NCI-H748 (cell line): ENCODE measurements at regions not wholly inside any gene's neighbourhood (a gene's known extent, or its start where the extent isn't known, plus 50 kb on each side); places are given as distances from the start of the nearest gene placed in this dataset.

Experiments
- DNase-seq: peaks from one replicate; lab custom pipeline; 2025; ENCODE audit not compliant: unreplicated experiment; lab: John Stamatoyannopoulos, UW

DNA sequence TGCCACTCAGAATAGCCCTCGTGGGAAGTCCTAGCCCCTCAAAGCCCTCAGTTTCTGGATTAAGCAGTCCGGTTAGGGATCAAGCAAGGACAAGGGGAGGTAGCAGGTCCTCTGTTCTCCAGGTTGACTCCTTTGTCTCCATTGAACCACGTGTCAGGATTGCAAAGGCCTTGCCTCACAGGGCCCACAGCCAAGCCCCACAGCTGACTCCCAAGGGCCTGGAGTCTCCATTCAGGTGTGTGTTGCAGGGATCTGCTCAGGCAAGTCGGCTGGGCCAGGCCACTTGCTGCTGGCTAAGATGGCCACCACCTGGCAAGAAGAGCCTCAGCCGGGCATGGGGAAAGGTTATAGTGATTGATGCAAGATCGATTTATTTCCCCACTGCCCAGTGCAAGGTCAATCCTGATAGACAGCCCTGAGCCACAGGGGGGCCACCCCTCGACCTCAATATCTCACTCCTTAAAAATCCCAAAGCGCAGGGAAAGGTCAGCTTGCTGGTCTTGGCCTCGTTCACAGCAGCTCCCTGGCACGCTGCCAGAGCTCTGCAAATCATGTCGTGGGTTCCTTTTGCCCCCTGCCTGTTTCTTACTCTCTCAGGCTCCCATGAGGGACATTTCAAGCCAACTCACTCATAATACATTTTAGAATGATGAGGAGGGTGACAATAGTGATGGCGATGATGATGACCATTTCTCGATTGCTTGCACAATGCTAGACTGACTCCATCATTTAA, 75.9 kb downstream of the EDN3 start:
- no peak for DNase-seq

DNA sequence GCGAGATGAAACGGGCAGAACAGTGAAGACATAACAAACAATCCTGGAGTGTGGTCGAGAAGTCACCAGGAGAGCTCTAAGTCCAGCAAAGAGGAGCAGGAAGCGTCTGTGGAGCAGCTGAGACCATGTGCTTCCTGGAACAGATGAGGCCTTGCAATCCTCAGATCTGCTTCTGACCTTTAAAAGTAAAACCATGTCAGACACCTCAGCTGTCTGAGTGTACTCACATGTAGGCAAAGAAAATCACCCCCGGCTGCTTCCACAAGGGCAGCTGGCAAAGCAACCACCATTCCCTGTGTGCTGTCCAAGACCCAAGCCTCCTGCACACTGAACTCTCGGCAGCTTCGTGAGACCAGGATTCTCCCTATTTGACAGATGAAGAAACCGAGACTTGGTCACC, 76.6 kb downstream of the EDN3 start:
- no peak for DNase-seq

DNA sequence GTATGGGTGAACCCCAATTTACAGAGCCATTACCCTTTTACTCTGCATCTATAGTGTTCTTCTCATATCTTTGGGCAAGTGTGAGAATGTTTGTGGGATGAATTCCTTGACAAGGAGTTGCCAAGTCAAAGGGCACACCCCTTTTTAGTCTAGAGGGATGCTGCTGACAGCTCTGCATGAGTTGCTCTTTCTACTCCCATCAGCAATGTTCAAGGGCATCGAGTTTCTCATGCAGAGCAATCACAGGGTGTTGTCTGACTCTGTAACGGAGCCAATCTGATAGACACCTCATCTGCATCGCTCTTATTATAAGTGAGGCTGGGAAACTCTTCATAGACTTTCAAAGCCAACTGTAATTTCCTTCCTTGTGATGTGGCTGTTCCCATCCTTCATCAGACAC, 77.4 kb downstream of the EDN3 start:
- no peak for DNase-seq

DNA sequence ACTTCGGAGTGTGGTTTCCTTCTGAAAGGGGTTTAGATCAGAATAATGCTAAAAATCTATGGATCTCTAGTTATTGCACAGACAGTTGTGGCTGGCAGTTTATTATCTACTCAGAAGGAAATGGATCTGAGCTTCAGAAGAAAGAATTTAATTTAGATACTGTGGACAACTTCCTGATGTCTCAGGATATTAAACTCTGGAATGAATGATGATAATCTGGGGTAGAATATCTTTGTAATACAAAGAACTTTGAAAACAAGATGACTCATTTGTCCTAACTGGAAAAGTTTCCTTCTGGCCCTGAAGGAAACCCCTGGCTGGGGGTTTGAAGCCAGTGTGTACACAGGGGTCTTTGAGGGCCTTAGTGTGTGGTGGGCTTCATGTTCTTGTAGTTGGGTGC, 78.0 kb downstream of the EDN3 start:
- no peak for DNase-seq

DNA sequence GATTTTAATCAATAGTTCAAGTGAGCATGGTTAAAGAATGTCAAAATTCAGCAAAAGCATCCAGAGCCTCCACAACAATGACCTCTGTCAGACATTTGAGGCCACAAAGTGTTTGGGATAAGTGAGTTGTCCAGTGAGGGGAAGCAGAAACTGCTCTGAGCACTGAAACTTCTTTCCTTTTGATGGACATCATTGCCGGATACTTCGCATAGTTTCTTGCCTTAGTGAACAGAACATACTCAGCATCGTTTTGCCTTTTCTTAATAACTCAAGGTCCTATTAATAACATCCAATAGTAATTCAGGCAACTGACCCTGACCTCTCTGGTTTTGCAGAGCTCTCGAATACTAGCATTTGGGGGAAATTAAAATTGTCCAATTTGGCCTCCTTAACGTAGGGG, 78.6 kb downstream of the EDN3 start:
- no peak for DNase-seq

DNA sequence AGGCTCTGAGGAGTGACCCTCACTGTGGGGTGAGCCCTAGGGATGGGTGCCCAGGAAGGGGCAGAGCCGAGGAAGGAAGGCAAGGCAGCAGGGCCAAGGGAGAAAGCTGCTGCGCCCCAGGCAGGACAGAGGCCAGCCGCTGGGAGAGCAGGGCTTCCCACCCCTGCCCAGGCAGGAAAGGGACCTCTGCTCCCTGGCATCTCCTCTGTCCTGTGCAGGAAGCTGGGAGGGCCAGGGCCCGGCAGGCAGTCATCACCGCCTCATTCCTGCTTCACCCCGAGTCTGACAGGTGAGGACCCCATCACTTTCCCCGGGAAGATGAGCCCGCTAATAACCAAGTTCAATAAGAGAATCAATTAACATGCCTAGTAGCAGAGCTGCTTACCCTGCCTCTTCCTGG, 81.3 kb downstream of the EDN3 start:
- no peak for DNase-seq

DNA sequence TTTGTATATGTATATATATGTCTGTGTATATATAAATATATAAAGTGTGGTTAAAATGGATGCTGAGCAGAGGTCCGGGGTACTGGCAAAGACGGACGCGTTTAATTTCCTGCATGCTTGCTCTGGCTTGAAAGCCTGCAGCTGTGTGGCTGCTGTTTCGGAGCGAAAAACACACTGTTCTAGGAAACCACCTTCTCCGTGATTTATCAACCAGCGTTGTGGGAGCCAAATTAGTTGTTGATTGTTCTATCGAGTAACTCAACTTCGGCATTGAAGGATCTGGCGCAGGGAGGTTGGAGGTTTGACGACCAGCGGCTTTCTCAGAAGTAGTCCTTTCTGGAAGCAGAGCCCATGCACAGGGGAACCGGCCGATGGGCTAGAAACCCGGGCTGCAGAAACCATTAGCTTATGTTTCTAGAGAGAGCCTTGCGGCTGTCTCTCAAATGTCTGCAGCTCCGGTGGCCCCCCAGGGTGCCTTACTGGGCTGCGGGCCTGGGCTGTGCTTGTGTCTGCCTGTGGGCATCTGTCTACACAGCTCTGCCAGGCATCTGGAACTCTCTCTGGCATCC, 81.8 kb downstream of the EDN3 start:
- DNase-seq, result no peak

DNA sequence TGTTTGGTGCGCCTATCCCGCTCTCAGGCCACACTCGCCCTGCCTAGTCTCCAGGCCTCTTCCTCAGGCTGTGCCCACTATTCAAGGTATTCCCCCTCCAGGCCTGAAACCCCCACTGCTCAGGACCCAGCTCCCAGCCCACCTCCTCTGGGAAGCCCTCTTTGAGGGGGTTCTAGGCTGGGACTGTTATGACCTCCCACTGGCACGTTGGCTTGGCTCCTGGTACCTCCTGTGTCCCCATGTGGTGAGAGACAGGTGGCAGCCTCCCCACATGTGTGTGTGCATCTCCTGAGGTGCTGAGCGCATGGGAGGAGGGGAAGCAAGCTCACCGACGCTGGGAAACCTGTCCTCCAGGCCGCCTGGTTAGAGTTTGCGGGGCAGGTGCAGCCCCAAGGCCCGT, 82.5 kb downstream of the EDN3 start:
- no peak for DNase-seq

DNA sequence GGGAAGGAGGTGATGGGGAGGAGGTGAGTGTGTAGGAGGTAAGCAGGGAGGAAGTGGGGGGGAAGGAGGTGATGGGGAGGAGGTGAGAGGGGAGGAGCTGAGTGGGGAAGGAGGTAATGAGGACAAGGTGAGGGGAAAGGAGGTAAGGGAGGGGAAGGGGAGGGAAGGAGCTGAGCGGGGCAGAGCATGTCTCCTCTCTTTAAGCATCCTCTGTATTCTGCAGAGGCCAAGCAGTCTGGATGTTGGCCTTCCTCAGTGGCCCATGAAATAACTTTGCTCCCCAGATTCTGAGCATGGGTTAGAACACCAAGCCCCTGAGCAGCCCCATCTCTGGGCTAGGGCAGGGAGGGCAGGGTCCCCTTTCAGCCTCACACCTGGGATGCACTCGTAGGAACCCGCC, 84.6 kb downstream of the EDN3 start:
- DNase-seq, result no peak

DNA sequence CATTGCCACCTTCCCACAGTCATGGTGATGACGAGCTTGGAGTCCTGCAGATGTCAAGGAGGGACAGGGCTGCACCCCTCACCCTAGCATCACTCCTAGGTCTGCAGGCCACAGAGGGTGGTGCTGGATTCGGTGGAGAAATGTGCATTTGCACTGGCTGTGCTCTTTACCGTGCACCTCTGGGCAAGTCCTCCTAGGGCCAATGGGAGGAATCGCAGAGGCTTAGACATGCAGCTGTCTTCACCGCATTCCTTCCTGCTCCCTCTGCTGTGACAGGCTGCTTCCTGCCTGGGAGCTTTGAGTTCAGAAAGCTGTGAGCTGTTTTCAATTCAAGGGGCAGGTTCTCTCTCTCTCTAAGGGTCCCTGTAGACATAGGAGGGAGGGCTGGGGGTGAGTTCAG, 85.1 kb downstream of the EDN3 start:
- no peak for DNase-seq

DNA sequence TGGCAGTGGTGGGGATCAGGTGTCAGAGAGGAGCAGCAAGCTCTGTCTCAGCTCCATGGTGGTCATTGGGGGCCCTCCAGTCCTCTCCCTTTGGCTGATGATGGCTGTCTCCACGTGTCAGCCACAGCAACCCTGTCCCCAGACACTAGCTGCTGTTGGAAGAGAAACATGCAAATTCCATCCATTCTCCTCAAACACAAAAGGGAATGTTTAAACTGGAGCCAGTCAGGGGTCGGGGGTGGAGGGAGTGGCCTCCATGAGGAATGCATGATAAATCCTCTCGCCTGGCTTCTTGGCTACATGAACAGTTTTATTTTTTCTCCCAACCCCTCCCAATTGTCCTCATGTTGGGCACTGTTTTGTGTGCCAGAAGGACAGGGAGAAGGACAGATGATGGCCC, 86.4 kb downstream of the EDN3 start:
- no peak for DNase-seq

DNA sequence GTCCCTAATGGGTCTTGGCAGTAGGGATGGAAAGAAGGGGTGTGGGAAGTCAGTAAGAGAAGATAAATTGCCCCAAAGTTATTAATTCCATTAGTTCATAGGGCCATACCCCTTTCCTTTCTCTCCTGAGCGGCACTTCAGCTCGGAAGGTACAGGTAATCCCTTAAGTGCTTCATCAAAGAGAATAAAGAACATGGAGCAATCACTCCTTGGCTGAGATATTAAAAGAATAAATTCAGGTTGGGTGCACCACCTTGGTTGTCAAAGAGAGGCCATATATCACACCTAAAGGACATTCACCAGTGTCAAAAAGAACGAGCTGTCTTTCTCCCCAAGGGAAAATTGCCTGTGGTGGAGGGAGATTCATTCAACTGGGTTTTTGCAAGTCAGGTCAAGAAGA, 87.5 kb downstream of the EDN3 start:
- no peak for DNase-seq

DNA sequence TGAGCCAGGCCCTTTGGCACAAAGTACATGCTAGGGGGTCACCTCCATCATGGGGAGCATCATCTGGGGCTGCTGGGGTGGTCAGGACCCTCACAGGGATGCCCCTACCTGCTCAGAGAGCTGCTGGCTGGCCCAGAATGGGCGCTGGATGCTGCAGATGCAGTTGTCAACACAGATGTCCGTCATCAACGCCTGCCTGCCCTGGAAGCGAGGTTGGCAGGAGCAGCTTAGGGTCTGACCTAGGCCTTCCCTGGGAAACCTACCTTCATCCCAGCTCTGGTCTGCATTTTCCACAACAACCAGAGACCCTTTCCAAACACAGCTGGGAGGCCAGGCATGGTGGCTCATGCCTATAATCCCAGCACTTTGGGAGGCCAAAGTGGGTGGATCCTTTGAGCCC, 88.0 kb downstream of the EDN3 start:
- DNase-seq, result no peak

DNA sequence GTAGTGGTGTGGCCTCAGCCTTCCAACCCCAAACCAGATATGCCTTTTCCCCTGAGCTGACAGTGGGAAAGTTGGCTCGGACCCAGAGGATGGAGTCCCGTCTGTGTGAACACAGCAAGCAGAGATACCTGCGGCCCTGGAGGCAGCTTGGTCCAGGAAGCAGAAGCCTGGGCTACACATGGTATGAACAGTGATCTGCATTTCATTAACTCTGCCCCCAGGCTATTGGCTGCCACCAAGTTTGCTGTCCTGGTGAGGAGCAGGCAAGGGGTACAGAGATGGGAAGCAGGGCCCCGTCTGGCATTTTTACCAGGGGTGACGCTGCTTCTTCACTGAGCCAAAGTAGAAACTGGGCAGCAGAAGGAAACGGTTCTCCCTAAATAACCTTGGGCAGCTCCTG, 90.0 kb downstream of the EDN3 start:
- no peak for DNase-seq

DNA sequence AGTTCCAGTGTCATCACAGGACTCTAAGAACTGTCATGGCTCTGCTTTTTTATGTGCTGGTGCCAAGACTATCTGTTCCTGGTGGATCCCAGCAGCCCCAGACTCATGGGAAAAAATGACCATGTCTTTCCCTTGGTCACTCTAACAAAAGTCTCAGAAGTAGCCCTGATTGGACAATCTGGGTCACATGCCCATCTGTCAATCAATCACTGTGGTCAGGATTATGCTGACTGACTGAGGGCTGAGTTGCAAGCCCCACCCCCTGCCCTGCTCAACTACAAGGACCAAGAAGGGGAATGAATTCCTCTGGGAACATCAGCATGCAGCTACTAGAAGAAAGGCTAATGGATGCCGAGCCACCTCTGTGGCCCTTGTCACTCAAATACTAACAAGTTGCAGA, 91.6 kb downstream of the EDN3 start:
- no peak for DNase-seq

DNA sequence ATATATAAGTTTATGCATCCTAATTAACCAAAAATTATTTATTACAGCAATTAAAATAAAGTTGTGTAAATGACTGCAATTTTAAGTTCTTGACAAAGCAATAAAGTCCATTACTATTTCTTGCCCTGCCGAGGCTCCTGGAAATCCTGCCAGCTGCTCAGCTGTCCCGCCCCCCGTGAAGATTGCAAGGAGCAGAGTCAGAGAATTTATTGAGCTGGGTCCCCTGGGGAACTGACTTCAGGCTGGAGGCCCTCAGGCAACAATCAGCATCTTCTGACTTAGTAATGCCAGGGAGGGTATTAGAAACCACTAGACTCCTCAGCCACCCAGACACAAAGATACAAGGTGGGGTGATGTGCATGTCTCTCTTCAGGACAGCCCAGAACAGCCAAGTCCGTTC, 92.3 kb downstream of the EDN3 start:
- no peak for DNase-seq

DNA sequence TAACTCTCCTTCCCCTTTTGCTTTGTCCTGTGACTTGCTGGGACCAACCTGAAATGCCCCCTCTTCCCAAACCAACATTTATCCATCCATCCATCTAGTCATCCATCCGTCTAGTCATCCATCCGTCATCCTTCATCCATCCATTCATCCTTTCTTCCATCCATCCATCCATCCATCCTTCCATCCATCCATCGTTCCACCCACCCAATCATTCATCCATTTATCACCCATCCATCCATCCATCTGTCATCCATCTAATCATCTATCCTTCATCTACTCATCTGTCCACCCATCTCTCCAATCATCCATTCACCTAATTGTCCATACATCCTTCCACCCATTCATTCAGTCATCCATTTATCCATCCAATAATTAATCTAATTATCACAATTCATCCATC, 92.7 kb downstream of the EDN3 start:
- no peak for DNase-seq

DNA sequence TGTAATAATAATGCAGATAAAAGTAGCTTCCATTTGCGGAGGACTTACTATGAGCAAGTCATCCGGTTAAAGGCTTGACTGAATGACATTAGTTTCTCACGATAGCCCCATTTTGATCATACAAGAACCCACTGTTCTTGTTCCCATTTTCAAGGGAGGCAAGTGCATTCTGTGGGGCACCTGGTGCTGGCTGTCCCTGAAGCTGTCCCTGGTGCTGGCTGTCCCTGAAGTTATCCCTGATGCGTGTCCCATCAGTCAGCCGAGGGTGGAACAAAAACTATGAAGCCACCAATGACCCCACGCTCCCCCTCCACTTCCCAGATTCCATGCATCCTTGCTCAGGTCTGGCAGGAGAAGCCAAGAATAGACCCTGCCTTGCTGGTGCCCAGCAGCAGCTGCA, 95.3 kb downstream of the EDN3 start:
- DNase-seq, result no peak

DNA sequence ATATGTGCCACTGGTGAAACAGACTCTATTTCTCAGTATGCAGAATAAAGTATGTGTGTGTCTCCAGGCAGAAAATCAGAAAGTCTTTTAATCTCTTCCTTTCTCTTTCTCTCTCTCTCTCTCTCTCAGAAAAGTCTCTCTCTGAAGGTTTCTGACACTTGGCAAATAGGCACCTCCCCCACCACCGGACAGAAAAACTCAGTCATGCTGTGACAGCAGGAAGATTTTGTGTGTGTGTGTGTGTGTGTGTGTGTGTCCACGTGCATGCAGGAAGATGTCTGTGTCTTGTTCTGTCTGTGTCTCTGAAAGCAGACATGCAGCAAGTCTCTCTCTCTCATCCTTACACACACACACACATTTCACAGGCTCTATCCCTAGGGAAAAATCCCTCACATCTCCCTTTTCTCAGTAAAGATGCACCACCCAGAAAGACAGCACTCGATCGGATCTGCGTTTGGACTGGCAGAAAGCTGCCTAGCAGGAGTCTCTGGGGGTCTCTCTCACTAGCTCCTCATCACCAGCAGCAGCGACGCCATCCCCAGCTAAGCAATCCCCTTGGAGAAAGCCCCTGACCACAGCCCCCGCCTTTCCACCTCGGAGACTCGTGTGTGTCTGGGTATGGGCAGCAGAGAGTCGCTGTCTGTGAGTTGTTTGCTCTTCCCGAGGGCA, 98.3 kb downstream of the EDN3 start:
- DNase-seq, result no peak

DNA sequence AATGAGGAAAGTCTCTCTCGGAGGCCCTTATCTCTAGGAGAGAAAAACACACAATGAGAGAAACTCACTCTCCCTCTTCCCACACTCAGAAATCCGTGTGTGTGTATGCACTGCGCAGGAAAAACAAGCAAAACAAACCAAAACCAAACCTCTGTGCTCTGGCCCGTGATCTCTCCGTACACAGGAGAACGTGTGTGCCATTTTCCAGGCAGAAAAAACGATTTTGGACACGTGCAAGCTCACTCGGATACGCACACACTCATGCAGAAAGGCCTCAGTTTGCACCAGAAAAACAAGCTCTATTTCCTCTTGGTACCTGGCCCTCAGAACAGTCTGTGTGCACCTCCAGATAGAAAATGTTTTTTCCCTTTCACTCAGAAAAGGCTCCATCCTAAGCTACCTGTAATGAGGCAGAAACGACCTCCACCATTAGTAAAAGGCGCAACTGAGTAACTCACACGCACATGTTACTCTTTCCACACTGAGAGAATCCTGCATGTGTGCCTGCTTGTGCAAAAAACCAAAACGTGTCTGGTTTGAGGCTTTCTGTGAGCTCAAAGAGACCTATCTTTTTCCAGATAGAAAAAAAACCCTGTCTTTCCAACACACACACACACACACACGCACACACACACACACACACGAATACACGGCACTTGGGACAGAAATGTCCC, 99.2 kb downstream of the EDN3 start:
- no peak for DNase-seq

DNA sequence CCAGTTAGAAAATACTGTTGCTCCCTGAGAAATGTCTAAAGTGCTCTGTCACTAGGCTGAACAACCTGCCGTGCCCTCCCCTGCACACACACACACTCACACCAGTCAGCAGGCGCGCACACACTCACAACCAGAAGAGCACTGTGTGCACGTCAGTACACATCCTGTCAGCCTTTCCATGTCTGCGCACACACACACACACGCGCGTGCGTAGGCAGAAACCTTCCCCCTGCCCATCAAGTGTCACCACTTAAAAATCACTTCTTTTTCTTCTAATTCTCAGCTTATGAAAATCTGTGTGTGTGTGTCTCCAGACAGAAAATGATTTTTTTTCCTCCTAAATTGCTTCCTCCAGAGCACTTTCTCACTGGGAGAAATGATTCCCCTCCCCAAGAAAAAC, 100.3 kb downstream of the EDN3 start:
- DNase-seq, result no peak

DNA sequence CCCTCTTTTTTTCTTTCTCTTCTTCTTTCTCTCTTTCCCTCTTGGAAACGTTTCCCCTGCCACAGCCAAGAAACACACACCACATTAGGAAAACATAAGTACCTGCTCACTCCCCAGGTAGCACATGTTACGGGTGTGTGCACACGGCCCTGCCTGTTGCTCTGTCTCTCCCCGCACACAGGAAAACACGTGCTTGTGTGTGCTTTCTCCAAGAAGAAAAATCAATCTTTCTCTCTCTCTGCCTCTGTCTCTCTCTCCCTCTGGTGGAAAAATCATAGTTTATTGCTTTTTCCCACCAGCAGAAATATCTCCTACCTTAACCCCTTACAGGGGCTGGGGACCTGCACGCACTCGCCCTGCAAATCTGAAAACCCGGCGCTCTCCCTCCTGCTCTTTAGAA, 102.3 kb downstream of the EDN3 start:
- peak; percentile 80 for DNase-seq
